ENCODE measurements at regions not wholly inside any gene's neighbourhood (a gene's known extent, or its start where the extent isn't known, plus 50 kb on each side); places are given as distances from the start of the nearest gene placed in this dataset.

GRCh38 chr1:82818586-82818985 lies 1017.9 kb downstream of the ADGRL2 start:
- DNase-seq (ENCODE audit: low spot score) = no peak
- H3K27ac ChIP-seq = no peak overlapping the region
- CTCF ChIA-PET = no interaction called here
- POLR2A ChIA-PET (ENCODE audit: low non-redundant PET) = no interaction called here
- TF ChIP-seq CTCF (conservative IDR thresholded peaks at IDR 0.05; ENCODE audit: low read depth) = no peak

- ChIA-PET POLR2A (ENCODE audit: low non-redundant PET) (no interaction called here), CTCF (interaction anchor here (0.5 kb wide), 1 partner anchor 52 kb away, joined by 5 read pairs; no protein-coding TSS in a partner anchor)
- no peak for DNase-seq (ENCODE audit: low spot score)
- no peak for TF ChIP-seq CTCF (conservative IDR thresholded peaks at IDR 0.05; ENCODE audit: low read depth)
- H3K27ac ChIP-seq = no peak overlapping the region
Measured at GRCh38 chr1:82813386-82813785, 1012.7 kb downstream of the ADGRL2 start.

GRCh38 chr1:82810601-82811000 lies 1009.9 kb downstream of the ADGRL2 start:
- ChIA-PET CTCF (interaction anchor here (0.6 to 0.7 kb wide), 3 partner anchors 25 to 287 kb away, joined by 3 to 5 read pairs (median 3); no protein-coding TSS in a partner anchor), POLR2A (ENCODE audit: low non-redundant PET) (no interaction called here)

GRCh38 chr1:82807563-82807962 lies 1006.8 kb downstream of the ADGRL2 start:
- DNase-seq (ENCODE audit: low spot score) = no peak
- TF ChIP-seq CTCF (conservative IDR thresholded peaks at IDR 0.05; ENCODE audit: low read depth) = no peak
- CTCF ChIA-PET = interaction anchor here (0.6 kb wide), 1 partner anchor 1501 kb away, joined by 3 read pairs; no protein-coding TSS in a partner anchor
- H3K27ac ChIP-seq = no peak overlapping the region
- POLR2A ChIA-PET (ENCODE audit: low non-redundant PET) = no interaction called here

More at GRCh38 chr1:82810601-82811000, 1009.9 kb downstream of the ADGRL2 start:
- no peak for TF ChIP-seq CTCF (conservative IDR thresholded peaks at IDR 0.05; ENCODE audit: low read depth)
- DNase-seq (ENCODE audit: low spot score) = no peak
- no peak overlapping the region for H3K27ac ChIP-seq

- ChIA-PET POLR2A (ENCODE audit: low non-redundant PET) (no interaction called here), CTCF (interaction anchor here (0.8 kb wide), 1 partner anchor 20 kb away, joined by 4 read pairs; no protein-coding TSS in a partner anchor)
- TF ChIP-seq CTCF (conservative IDR thresholded peaks at IDR 0.05; ENCODE audit: low read depth) = no peak
- DNase-seq (ENCODE audit: low spot score) = no peak
- H3K27ac ChIP-seq = no peak overlapping the region
Measured at GRCh38 chr1:82806133-82806532, 1005.4 kb downstream of the ADGRL2 start.

GRCh38 chr1:82801176-82801575 lies 1000.4 kb downstream of the ADGRL2 start:
- no peak for TF ChIP-seq CTCF (conservative IDR thresholded peaks at IDR 0.05; ENCODE audit: low read depth)
- no peak for DNase-seq (ENCODE audit: low spot score)
- H3K27ac ChIP-seq = no peak overlapping the region
- POLR2A ChIA-PET (ENCODE audit: low non-redundant PET) = no interaction called here
- CTCF ChIA-PET = no interaction called here

- CTCF ChIA-PET = no interaction called here
- no peak for TF ChIP-seq CTCF (conservative IDR thresholded peaks at IDR 0.05; ENCODE audit: low read depth)
- POLR2A ChIA-PET (ENCODE audit: low non-redundant PET) = no interaction called here
- H3K27ac ChIP-seq = no peak overlapping the region
- DNase-seq (ENCODE audit: low spot score) = no peak
Measured at GRCh38 chr1:82800721-82801120, 1000.0 kb downstream of the ADGRL2 start.
